Effector memory CD4-positive, alpha-beta T cell (primary cell): ENCODE measurements at regions not wholly inside any gene's neighbourhood (a gene's known extent, or its start where the extent isn't known, plus 50 kb on each side); places are given as distances from the start of the nearest gene placed in this dataset.

Source experiments
- DNase-seq, 3 donors: peaks; one replicate each; pipeline ENCODE4 v3.0.0-alpha.2; 2020
- H3K27ac ChIP-seq: 2 replicates; pipeline ENCODE4 v1.7.0; 2013; ENCODE audit warnings: mild to moderate bottlenecking, low read length, moderate library complexity; ENCODE audit not compliant: insufficient read depth, poor library complexity, severe bottlenecking
- H3K27me3 ChIP-seq: replicated peaks from 2 replicates; pipeline ENCODE4 v1.7.0; 2013; ENCODE audit warnings: mild to moderate bottlenecking, low read length; ENCODE audit not compliant: insufficient read depth, control insufficient read depth, poor library complexity, severe bottlenecking
- H3K36me3 ChIP-seq: 2 replicates; pipeline ENCODE4 v1.7.0; 2013; ENCODE audit warnings: mild to moderate bottlenecking, low read length, moderate library complexity; ENCODE audit not compliant: control insufficient read depth, insufficient read depth
- H3K4me1 ChIP-seq: 2 replicates; pipeline ENCODE4 v1.7.0; 2013; ENCODE audit warnings: low read length, mild to moderate bottlenecking; ENCODE audit not compliant: control insufficient read depth, insufficient read depth, poor library complexity, severe bottlenecking
- H3K4me3 ChIP-seq: 2 replicates; pipeline ENCODE4 v1.7.0; 2013; ENCODE audit warnings: low read length, low read depth, mild to moderate bottlenecking; ENCODE audit not compliant: insufficient read depth, poor library complexity, severe bottlenecking
- H3K9me3 ChIP-seq: 2 replicates; pipeline ENCODE4 v1.7.0; 2013; ENCODE audit warnings: mild to moderate bottlenecking, low read length, moderate library complexity; ENCODE audit not compliant: control insufficient read depth

GRCh38 chr10:33666686-33667480 is 332.4 kb upstream of the NRP1 start:
- Histone ChIP-seq H3K4me1 (no peaks in the 10 kb centered on the region), H3K36me3 (no peaks in the 10 kb centered on the region), H3K9me3 (peaks cover 3% of the 10 kb centered on the region), H3K4me3 (no peak overlapping the region), H3K27me3 (no peaks in the 10 kb centered on the region), H3K27ac (no peak overlapping the region)
- no peak for DNase-seq

GRCh38 chr10:33665501-33665900 is 331.0 kb upstream of the NRP1 start:
- no peaks in the 10 kb centered on the region for H3K27me3 ChIP-seq
- DNase-seq, result no peak
- no peak overlapping the region for H3K4me3 ChIP-seq
- H3K36me3 ChIP-seq, result no peaks in the 10 kb centered on the region
- H3K9me3 ChIP-seq, result peaks cover 3% of the 10 kb centered on the region
- H3K4me1 ChIP-seq, result no peaks in the 10 kb centered on the region
- no peak overlapping the region for H3K27ac ChIP-seq

DNA sequence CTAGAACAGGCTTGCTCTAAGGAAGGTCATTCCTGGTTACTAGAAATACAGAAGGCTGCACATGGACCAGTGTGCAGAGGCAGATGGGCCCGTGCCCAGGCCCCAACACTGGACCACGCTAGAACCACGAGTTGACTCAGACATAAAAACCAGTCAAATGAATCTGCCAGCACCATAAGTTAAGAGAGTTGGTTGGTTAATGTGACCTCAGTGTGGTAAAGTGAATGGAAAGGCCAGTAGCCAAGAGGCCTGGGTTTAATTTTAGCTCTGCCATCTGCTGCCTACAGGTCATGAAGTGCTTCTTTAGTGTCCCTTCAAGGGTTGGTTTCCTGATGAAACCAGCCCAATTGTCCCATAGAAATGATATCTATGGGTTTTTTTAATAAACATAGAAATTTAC is 329.6 kb upstream of the NRP1 start:
- DNase-seq, result no peak
- Histone ChIP-seq H3K4me1 (no peaks in the 10 kb centered on the region), H3K9me3 (peaks cover 3% of the 10 kb centered on the region), H3K27ac (no peak overlapping the region), H3K27me3 (no peaks in the 10 kb centered on the region), H3K4me3 (no peak overlapping the region), H3K36me3 (no peaks in the 10 kb centered on the region)

- DNase-seq, result no peak
- H3K36me3 ChIP-seq, result no peaks in the 10 kb centered on the region
- H3K9me3 ChIP-seq, result peaks cover 3% of the 10 kb centered on the region
- H3K4me3 ChIP-seq, result no peak overlapping the region
- H3K4me1 ChIP-seq, result no peaks in the 10 kb centered on the region
- H3K27ac ChIP-seq, result no peak overlapping the region
- no peaks in the 10 kb centered on the region for H3K27me3 ChIP-seq
These were observed 327.3 kb upstream of the NRP1 start for GRCh38 chr10:33661580-33662336.

- H3K27ac ChIP-seq, result no peak overlapping the region
- H3K27me3 ChIP-seq, result no peaks in the 10 kb centered on the region
- H3K9me3 ChIP-seq, result peaks cover 3% of the 10 kb centered on the region
- no peaks in the 10 kb centered on the region for H3K36me3 ChIP-seq
- no peaks in the 10 kb centered on the region for H3K4me1 ChIP-seq
- no peak overlapping the region for H3K4me3 ChIP-seq
- no peak for DNase-seq
These were observed 325.9 kb upstream of the NRP1 start for GRCh38 chr10:33660329-33660728.

GRCh38 chr10:33657913-33658312 is 323.4 kb upstream of the NRP1 start:
- no peak overlapping the region for H3K4me3 ChIP-seq
- H3K36me3 ChIP-seq, result no peaks in the 10 kb centered on the region
- H3K27ac ChIP-seq, result no peak overlapping the region
- no peaks in the 10 kb centered on the region for H3K4me1 ChIP-seq
- no peaks in the 10 kb centered on the region for H3K9me3 ChIP-seq
- no peaks in the 10 kb centered on the region for H3K27me3 ChIP-seq
- DNase-seq, result no peak

DNA sequence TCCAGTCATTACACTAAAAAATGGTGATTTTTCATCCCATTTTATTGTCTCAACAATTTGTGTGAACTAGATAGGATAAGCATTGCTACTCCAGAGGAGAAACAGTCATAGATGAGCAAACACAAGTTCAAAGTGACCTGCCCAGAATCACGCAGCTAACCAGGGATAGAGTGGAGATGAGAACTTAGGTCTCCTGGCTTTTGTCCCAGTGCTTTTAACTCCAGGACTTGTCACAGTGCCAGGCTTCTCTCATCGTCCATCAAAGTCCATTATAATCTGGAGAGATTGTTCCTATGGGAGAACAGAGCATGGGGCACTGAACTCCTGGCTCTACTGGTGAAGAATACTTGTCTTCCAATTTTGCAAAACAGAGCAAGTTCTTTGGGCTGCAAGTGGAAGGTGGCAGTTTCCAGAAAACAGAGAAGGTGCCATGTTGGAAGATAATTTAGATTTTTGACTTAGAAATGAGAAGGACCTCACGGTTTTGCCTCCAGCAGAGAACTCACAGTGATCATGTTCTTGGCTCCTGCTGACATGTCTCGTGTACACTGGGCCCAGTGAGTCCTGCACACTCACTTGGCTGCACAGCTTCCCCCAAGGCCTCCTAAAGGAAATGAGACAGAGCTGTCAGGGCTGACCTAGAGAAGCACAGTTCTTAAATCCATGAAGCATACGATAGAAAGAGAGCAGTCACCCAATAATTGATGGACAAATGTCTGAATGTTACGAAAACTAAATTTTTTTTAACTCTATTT is 322.9 kb upstream of the NRP1 start:
- no peaks in the 10 kb centered on the region for H3K27me3 ChIP-seq
- H3K4me1 ChIP-seq, result no peaks in the 10 kb centered on the region
- H3K4me3 ChIP-seq, result no peak overlapping the region
- no peak overlapping the region for H3K27ac ChIP-seq
- no peaks in the 10 kb centered on the region for H3K36me3 ChIP-seq
- H3K9me3 ChIP-seq, result no peaks in the 10 kb centered on the region
- DNase-seq, result no peak

GRCh38 chr10:33655921-33656320 is 321.5 kb upstream of the NRP1 start:
- Histone ChIP-seq H3K27ac (no peak overlapping the region), H3K4me3 (no peak overlapping the region), H3K9me3 (no peaks in the 10 kb centered on the region), H3K36me3 (no peaks in the 10 kb centered on the region), H3K27me3 (no peaks in the 10 kb centered on the region), H3K4me1 (no peaks in the 10 kb centered on the region)
- DNase-seq, result no peak

DNA sequence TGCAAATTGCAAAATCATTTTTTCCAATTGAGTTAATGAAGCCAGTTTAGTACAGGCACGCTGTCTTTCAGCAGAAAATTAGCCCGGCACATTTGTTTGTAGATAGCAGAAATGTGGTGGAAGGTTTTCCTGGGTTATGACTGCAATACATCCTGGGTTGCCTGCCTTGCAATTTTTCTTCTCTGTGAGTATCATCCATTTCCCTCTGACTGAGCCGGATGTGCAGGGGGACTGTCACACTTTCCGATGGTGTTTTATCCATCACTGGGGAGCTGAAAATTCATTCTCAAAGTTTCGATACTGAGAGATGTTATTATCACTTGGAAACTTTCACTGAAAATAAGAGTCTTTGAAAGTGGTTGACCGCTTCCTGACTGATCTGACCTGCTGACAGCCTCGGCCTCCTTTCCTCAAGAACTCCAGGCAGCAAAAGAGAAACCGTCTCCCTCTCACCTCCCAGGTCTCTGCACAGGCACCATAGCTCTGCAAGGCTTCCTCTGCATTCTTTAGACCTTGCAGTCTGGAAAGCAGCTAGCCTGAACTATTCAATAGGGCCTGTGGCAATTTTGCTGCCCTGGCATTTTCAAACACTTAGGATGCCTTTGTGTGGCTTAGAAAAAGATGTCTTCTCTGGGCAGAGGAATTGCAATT is 320.8 kb upstream of the NRP1 start:
- no peak overlapping the region for H3K4me3 ChIP-seq
- no peaks in the 10 kb centered on the region for H3K9me3 ChIP-seq
- no peaks in the 10 kb centered on the region for H3K36me3 ChIP-seq
- no peaks in the 10 kb centered on the region for H3K4me1 ChIP-seq
- no peak for DNase-seq
- H3K27ac ChIP-seq, result no peak overlapping the region
- H3K27me3 ChIP-seq, result no peaks in the 10 kb centered on the region
